ENCODE measurements at regions not wholly inside any gene's neighbourhood (a gene's known extent, or its start where the extent isn't known, plus 50 kb on each side); places are given as distances from the start of the nearest gene placed in this dataset.

DNA sequence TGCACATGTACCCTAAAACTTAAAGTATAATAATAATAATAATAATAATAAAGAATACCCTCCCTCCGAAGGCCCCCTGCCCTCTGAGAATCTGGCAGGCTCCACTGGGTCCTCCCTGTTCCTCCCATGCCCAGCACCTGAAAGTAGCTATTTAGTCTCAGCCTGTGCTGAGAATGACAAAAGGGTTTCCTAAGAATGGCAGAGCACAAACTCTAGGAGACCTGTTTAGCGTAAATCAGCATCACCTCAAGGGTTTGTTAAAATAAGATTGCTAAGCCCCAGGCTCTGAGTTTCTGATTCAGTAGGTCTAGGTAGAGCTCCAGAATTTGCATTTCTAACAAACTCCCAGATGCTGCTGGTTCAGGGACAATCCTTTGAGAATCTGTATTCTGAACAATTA, 606.8 kb upstream of the CDH11 start (continued):
- TF ChIP-seq, protein P1, sequence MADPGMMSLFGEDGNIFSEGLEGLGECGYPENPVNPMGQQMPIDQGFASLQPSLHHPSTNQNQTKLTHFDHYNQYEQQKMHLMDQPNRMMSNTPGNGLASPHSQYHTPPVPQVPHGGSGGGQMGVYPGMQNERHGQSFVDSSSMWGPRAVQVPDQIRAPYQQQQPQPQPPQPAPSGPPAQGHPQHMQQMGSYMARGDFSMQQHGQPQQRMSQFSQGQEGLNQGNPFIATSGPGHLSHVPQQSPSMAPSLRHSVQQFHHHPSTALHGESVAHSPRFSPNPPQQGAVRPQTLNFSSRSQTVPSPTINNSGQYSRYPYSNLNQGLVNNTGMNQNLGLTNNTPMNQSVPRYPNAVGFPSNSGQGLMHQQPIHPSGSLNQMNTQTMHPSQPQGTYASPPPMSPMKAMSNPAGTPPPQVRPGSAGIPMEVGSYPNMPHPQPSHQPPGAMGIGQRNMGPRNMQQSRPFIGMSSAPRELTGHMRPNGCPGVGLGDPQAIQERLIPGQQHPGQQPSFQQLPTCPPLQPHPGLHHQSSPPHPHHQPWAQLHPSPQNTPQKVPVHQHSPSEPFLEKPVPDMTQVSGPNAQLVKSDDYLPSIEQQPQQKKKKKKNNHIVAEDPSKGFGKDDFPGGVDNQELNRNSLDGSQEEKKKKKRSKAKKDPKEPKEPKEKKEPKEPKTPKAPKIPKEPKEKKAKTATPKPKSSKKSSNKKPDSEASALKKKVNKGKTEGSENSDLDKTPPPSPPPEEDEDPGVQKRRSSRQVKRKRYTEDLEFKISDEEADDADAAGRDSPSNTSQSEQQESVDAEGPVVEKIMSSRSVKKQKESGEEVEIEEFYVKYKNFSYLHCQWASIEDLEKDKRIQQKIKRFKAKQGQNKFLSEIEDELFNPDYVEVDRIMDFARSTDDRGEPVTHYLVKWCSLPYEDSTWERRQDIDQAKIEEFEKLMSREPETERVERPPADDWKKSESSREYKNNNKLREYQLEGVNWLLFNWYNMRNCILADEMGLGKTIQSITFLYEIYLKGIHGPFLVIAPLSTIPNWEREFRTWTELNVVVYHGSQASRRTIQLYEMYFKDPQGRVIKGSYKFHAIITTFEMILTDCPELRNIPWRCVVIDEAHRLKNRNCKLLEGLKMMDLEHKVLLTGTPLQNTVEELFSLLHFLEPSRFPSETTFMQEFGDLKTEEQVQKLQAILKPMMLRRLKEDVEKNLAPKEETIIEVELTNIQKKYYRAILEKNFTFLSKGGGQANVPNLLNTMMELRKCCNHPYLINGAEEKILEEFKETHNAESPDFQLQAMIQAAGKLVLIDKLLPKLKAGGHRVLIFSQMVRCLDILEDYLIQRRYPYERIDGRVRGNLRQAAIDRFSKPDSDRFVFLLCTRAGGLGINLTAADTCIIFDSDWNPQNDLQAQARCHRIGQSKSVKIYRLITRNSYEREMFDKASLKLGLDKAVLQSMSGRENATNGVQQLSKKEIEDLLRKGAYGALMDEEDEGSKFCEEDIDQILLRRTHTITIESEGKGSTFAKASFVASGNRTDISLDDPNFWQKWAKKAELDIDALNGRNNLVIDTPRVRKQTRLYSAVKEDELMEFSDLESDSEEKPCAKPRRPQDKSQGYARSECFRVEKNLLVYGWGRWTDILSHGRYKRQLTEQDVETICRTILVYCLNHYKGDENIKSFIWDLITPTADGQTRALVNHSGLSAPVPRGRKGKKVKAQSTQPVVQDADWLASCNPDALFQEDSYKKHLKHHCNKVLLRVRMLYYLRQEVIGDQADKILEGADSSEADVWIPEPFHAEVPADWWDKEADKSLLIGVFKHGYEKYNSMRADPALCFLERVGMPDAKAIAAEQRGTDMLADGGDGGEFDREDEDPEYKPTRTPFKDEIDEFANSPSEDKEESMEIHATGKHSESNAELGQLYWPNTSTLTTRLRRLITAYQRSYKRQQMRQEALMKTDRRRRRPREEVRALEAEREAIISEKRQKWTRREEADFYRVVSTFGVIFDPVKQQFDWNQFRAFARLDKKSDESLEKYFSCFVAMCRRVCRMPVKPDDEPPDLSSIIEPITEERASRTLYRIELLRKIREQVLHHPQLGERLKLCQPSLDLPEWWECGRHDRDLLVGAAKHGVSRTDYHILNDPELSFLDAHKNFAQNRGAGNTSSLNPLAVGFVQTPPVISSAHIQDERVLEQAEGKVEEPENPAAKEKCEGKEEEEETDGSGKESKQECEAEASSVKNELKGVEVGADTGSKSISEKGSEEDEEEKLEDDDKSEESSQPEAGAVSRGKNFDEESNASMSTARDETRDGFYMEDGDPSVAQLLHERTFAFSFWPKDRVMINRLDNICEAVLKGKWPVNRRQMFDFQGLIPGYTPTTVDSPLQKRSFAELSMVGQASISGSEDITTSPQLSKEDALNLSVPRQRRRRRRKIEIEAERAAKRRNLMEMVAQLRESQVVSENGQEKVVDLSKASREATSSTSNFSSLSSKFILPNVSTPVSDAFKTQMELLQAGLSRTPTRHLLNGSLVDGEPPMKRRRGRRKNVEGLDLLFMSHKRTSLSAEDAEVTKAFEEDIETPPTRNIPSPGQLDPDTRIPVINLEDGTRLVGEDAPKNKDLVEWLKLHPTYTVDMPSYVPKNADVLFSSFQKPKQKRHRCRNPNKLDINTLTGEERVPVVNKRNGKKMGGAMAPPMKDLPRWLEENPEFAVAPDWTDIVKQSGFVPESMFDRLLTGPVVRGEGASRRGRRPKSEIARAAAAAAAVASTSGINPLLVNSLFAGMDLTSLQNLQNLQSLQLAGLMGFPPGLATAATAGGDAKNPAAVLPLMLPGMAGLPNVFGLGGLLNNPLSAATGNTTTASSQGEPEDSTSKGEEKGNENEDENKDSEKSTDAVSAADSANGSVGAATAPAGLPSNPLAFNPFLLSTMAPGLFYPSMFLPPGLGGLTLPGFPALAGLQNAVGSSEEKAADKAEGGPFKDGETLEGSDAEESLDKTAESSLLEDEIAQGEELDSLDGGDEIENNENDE (IDR thresholded peaks at IDR 0.05; ENCODE audit: insufficient replicate concordance, low read length) = no peak

Measured in H1 (cell line).